ENCODE measurements at regions not wholly inside any gene's neighbourhood (a gene's known extent, or its start where the extent isn't known, plus 50 kb on each side); places are given as distances from the start of the nearest gene placed in this dataset.

- no peak for TF ChIP-seq EP300 (IDR thresholded peaks at IDR 0.05)
- no peak for TF ChIP-seq CTCF (IDR thresholded peaks at IDR 0.05)
- TF ChIP-seq POLR2A (IDR thresholded peaks at IDR 0.05): no peak
Observed at GRCh38 chr6:84358581-84358980, 131.1 kb upstream of the CEP162 start.

Data from stomach (tissue), 4 donors.